ENCODE measurements at regions not wholly inside any gene's neighbourhood (a gene's known extent, or its start where the extent isn't known, plus 50 kb on each side); places are given as distances from the start of the nearest gene placed in this dataset.

DNA sequence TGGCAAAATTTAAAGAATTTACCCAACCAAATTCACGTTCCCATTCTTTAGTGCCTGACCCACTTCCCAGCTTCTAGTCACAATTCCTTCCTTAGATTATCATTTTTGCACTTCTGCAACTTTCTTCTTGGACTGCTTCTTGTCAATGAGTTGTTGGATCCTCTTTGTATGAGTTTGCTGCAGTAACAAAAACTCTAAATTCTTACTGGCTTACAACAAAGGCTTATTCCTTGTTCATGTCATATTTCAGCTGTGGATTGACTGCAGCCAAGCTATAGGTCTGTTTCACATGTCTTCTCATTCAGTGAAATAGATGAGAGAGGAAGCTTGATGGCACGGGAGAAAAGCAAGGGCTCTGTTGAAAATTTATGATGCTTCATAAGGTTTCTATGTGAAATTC lies 50.4 kb upstream of the TGFBR2 start:
- Histone ChIP-seq H3K27me3 (no peaks in the 10 kb centered on the region), H3K36me3 (no peaks in the 10 kb centered on the region), H3K4me1 (no peaks in the 10 kb centered on the region), H3K9me3 (no peaks in the 10 kb centered on the region), H3K4me3 (no peak overlapping the region), H3K27ac (no peak overlapping the region)
- DNase-seq (ENCODE audit: low spot score), result no peak
- no peak for TF ChIP-seq CTCF (IDR thresholded peaks at IDR 0.05)
